ENCODE measurements at regions not wholly inside any gene's neighbourhood (a gene's known extent, or its start where the extent isn't known, plus 50 kb on each side); places are given as distances from the start of the nearest gene placed in this dataset.

- no peaks in the 10 kb centered on the region for H3K27me3 ChIP-seq (ENCODE audit: insufficient read depth, low read length)
- H3K27ac ChIP-seq (ENCODE audit: low read depth, low read length) = no peak overlapping the region
- no peaks in the 10 kb centered on the region for H3K36me3 ChIP-seq (ENCODE audit: insufficient read depth, low read length)
- no peak for DNase-seq (ENCODE audit: insufficient read length, low spot score, missing footprints)
- H4K20me1 ChIP-seq (ENCODE audit: insufficient read depth, low read length) = no peaks in the 10 kb centered on the region
- no peaks in the 10 kb centered on the region for H3K4me1 ChIP-seq (ENCODE audit: insufficient read depth, low read length)
- no peak overlapping the region for H2AFZ ChIP-seq (ENCODE audit: low read length)
- H3K4me3 ChIP-seq (ENCODE audit: insufficient read depth, low read length) = no peak overlapping the region
- no peaks in the 10 kb centered on the region for H3K79me2 ChIP-seq (ENCODE audit: insufficient read depth, low read length)
- TF ChIP-seq CTCF (IDR thresholded peaks at IDR 0.05; ENCODE audit: extremely low read depth, low read depth, low read length) = no peak
- H3K4me2 ChIP-seq (ENCODE audit: insufficient read depth, low read length) = no peak overlapping the region
- no peaks in the 10 kb centered on the region for H3K9me3 ChIP-seq (ENCODE audit: low read depth, low read length)
These were observed 487.2 kb downstream of the CNTN3 start for GRCh38 chr3:74127256-74127655.

- Histone ChIP-seq H3K27ac (ENCODE audit: low read depth, low read length) (no peak overlapping the region), H3K4me2 (ENCODE audit: insufficient read depth, low read length) (no peak overlapping the region), H3K36me3 (ENCODE audit: insufficient read depth, low read length) (no peaks in the 10 kb centered on the region), H3K79me2 (ENCODE audit: insufficient read depth, low read length) (no peaks in the 10 kb centered on the region), H4K20me1 (ENCODE audit: insufficient read depth, low read length) (no peaks in the 10 kb centered on the region), H3K27me3 (ENCODE audit: insufficient read depth, low read length) (no peaks in the 10 kb centered on the region), H2AFZ (ENCODE audit: low read length) (no peak overlapping the region), H3K9me3 (ENCODE audit: low read depth, low read length) (no peaks in the 10 kb centered on the region), H3K4me3 (ENCODE audit: insufficient read depth, low read length) (no peak overlapping the region), H3K4me1 (ENCODE audit: insufficient read depth, low read length) (no peaks in the 10 kb centered on the region)
- DNase-seq (ENCODE audit: insufficient read length, low spot score, missing footprints) = no peak
- TF ChIP-seq CTCF (IDR thresholded peaks at IDR 0.05; ENCODE audit: extremely low read depth, low read depth, low read length) = no peak
These were observed 489.7 kb downstream of the CNTN3 start for GRCh38 chr3:74124782-74125181.

GRCh38 chr3:74122281-74122680 lies 492.2 kb downstream of the CNTN3 start:
- Histone ChIP-seq H4K20me1 (ENCODE audit: insufficient read depth, low read length) (no peaks in the 10 kb centered on the region), H3K27ac (ENCODE audit: low read depth, low read length) (no peak overlapping the region), H3K4me2 (ENCODE audit: insufficient read depth, low read length) (no peak overlapping the region), H3K36me3 (ENCODE audit: insufficient read depth, low read length) (no peaks in the 10 kb centered on the region), H3K4me1 (ENCODE audit: insufficient read depth, low read length) (no peaks in the 10 kb centered on the region), H2AFZ (ENCODE audit: low read length) (no peak overlapping the region), H3K27me3 (ENCODE audit: insufficient read depth, low read length) (no peaks in the 10 kb centered on the region), H3K9me3 (ENCODE audit: low read depth, low read length) (no peaks in the 10 kb centered on the region), H3K79me2 (ENCODE audit: insufficient read depth, low read length) (no peaks in the 10 kb centered on the region), H3K4me3 (ENCODE audit: insufficient read depth, low read length) (no peak overlapping the region)
- no peak for DNase-seq (ENCODE audit: insufficient read length, low spot score, missing footprints)
- TF ChIP-seq CTCF (IDR thresholded peaks at IDR 0.05; ENCODE audit: extremely low read depth, low read depth, low read length) = no peak

GRCh38 chr3:74121761-74122160 lies 492.7 kb downstream of the CNTN3 start:
- Histone ChIP-seq H3K4me1 (ENCODE audit: insufficient read depth, low read length) (no peaks in the 10 kb centered on the region), H3K4me3 (ENCODE audit: insufficient read depth, low read length) (no peak overlapping the region), H3K36me3 (ENCODE audit: insufficient read depth, low read length) (no peaks in the 10 kb centered on the region), H3K9me3 (ENCODE audit: low read depth, low read length) (no peaks in the 10 kb centered on the region), H3K4me2 (ENCODE audit: insufficient read depth, low read length) (no peak overlapping the region), H4K20me1 (ENCODE audit: insufficient read depth, low read length) (no peaks in the 10 kb centered on the region), H3K79me2 (ENCODE audit: insufficient read depth, low read length) (no peaks in the 10 kb centered on the region), H3K27ac (ENCODE audit: low read depth, low read length) (no peak overlapping the region), H2AFZ (ENCODE audit: low read length) (no peak overlapping the region), H3K27me3 (ENCODE audit: insufficient read depth, low read length) (no peaks in the 10 kb centered on the region)
- TF ChIP-seq CTCF (IDR thresholded peaks at IDR 0.05; ENCODE audit: extremely low read depth, low read depth, low read length) = no peak
- no peak for DNase-seq (ENCODE audit: insufficient read length, low spot score, missing footprints)

All from osteoblast (primary cell).